ENCODE measurements at regions not wholly inside any gene's neighbourhood (a gene's known extent, or its start where the extent isn't known, plus 50 kb on each side); places are given as distances from the start of the nearest gene placed in this dataset.

DNA sequence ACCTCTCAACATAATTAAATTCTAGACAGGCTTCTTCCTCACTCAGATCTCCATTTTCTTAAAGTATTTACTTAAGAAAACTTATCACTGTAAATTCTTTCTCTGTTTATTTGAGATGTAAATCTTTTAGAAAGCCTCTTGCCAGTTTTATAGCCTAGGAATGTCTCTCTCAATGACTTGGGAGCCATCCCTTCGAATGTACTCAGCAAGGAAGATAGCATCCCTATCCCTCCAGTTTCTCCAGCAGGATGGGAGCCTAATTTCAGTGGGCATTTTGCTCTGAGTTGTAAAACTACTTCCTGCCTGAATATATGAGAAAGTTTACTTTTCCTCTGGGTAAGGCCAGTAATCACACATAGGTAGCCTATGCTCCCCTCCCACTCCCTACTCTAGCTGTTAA, 558.5 kb upstream of the ARRDC3 start:
- TF ChIP-seq, protein P1, sequence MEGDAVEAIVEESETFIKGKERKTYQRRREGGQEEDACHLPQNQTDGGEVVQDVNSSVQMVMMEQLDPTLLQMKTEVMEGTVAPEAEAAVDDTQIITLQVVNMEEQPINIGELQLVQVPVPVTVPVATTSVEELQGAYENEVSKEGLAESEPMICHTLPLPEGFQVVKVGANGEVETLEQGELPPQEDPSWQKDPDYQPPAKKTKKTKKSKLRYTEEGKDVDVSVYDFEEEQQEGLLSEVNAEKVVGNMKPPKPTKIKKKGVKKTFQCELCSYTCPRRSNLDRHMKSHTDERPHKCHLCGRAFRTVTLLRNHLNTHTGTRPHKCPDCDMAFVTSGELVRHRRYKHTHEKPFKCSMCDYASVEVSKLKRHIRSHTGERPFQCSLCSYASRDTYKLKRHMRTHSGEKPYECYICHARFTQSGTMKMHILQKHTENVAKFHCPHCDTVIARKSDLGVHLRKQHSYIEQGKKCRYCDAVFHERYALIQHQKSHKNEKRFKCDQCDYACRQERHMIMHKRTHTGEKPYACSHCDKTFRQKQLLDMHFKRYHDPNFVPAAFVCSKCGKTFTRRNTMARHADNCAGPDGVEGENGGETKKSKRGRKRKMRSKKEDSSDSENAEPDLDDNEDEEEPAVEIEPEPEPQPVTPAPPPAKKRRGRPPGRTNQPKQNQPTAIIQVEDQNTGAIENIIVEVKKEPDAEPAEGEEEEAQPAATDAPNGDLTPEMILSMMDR (conservative IDR thresholded peaks at IDR 0.05; ENCODE audit: low read length) = no peak
- no peak for TF ChIP-seq EZH2phosphoT487 (IDR thresholded peaks at IDR 0.05; ENCODE audit: borderline replicate concordance)

All from Loucy (cell line).